H1 (cell line): ENCODE measurements at regions not wholly inside any gene's neighbourhood (a gene's known extent, or its start where the extent isn't known, plus 50 kb on each side); places are given as distances from the start of the nearest gene placed in this dataset.

Experiments
- CTCF ChIA-PET: fragments of 300-600 bp; sonication (Branson Sonifier 250); formaldehyde crosslinking; loops from one replicate; lab custom pipeline; 2021; ENCODE audit not compliant: partially characterized antibody; lab: Charles Lee
- POLR2A ChIA-PET: fragments of 300-600 bp; sonication (Branson Sonifier 250); formaldehyde crosslinking; loops from one replicate; lab custom pipeline; 2021; ENCODE audit warnings: inconsistent platforms; ENCODE audit not compliant: partially characterized antibody; lab: Charles Lee
- DNase-seq, 2 experiments: peaks; one replicate each; pipeline versions ENCODE4 v3.0.0 to v3.0.0-alpha.2; 2010 to 2022; ENCODE audit warnings: low spot score in 2 of 2, low read depth in 1 of 2, mixed read lengths in 1 of 2
- FAIRE-seq: peaks from 2 replicates; lab custom pipeline; 2011; peaks lifted over from hg19 to GRCh38; lab: Jason Lieb, UNC
- H2AFZ ChIP-seq: 2 replicates; pipeline ENCODE4 v1.8.1; 2012; ENCODE audit warnings: low read length, inconsistent platforms
- H2AK5ac ChIP-seq: 2 replicates; pipeline ENCODE4 v1.6.1; 2013; ENCODE audit warnings: low read depth, low read length
- H2BK120ac ChIP-seq: replicated peaks from 2 replicates; pipeline ENCODE3; 2013; ENCODE audit warnings: low read depth, low read length, inconsistent platforms
- H2BK12ac ChIP-seq: 2 replicates; pipeline ENCODE4 v1.6.1; 2013; ENCODE audit warnings: low read depth, low read length
- H2BK15ac ChIP-seq: 2 replicates; pipeline ENCODE4 v1.6.1; 2013; ENCODE audit warnings: low read length
- H2BK20ac ChIP-seq: 2 replicates; pipeline ENCODE4 v1.6.1; 2013; ENCODE audit warnings: low read length
- H2BK5ac ChIP-seq: 2 replicates; pipeline ENCODE4 v1.6.1; 2013; ENCODE audit warnings: low read depth, low read length
- H3K14ac ChIP-seq: 2 replicates; pipeline ENCODE4 v1.6.1; 2013; ENCODE audit warnings: inconsistent platforms; ENCODE audit not compliant: insufficient read length
- H3K18ac ChIP-seq: 2 replicates; pipeline ENCODE4 v1.6.1; 2013; ENCODE audit warnings: low read length; ENCODE audit errors: extremely low read depth
- H3K23ac ChIP-seq: 2 replicates; pipeline ENCODE4 v1.6.1; 2013; ENCODE audit warnings: inconsistent platforms; ENCODE audit not compliant: insufficient read length
- H3K23me2 ChIP-seq: 2 replicates; pipeline ENCODE4 v1.6.1; 2013; ENCODE audit warnings: low read depth, low read length
- H3K27ac ChIP-seq: 2 replicates; pipeline ENCODE4 v1.6.1; 2011; ENCODE audit warnings: low read depth, low read length, inconsistent platforms
- H3K27me3 ChIP-seq, 4 experiments: replicated peaks in 1 of 4; 1 replicate in 1 of 4; 2 replicates in 3 of 4; pipeline versions ENCODE4 v1.6.1 to v1.8.1; 2011 to 2013; ENCODE audit warnings: low read length in 3 of 4, mild to moderate bottlenecking in 3 of 4, inconsistent platforms in 2 of 4, mixed read lengths in 2 of 4, moderate library complexity in 1 of 4; ENCODE audit not compliant: control insufficient read depth in 3 of 4, insufficient read depth in 3 of 4; ENCODE audit errors: extremely low read depth in 1 of 4
- H3K36me3 ChIP-seq, 4 experiments: 2 replicates each; pipeline versions ENCODE4 v1.6.1 to v1.8.1; 2011 to 2013; ENCODE audit warnings: mild to moderate bottlenecking in 4 of 4, low read length in 3 of 4, moderate library complexity in 2 of 4, control low read depth in 1 of 4, inconsistent platforms in 1 of 4; ENCODE audit not compliant: insufficient read depth in 4 of 4, control insufficient read depth in 2 of 4
- H3K4ac ChIP-seq: replicated peaks from 2 replicates; pipeline ENCODE3; 2013; ENCODE audit warnings: low read length, low read depth, mixed read lengths, inconsistent platforms; ENCODE audit not compliant: insufficient read length
- H3K4me1 ChIP-seq, 4 experiments: replicated peaks in 1 of 4; 1 replicate in 1 of 4; 2 replicates in 3 of 4; pipeline versions ENCODE4 v1.6.1 to v1.8.1; 2011 to 2013; ENCODE audit warnings: low read length in 3 of 4, inconsistent platforms in 2 of 4, mixed read lengths in 1 of 4; ENCODE audit not compliant: insufficient read depth in 4 of 4, control insufficient read depth in 3 of 4
- H3K4me2 ChIP-seq, 2 experiments: 2 replicates each; pipeline versions ENCODE4 v1.6.1 to v1.8.1; 2011 to 2013; ENCODE audit warnings: low read depth in 2 of 2, low read length in 2 of 2, control low read depth in 1 of 2, inconsistent platforms in 1 of 2, mild to moderate bottlenecking in 1 of 2; ENCODE audit not compliant: insufficient read depth in 1 of 2
- H3K4me3 ChIP-seq, 4 experiments: fragments of 200-600, 300-600 bp in 1 of 4; sonication (generic), shearing (Covaris generic), sonication (Bioruptor Twin) in 1 of 4; 2 replicates each; pipeline versions ENCODE4 v1.5.1 to v1.8.1; 2011 to 2016; ENCODE audit warnings: low read length in 4 of 4, low read depth in 3 of 4, control low read depth in 2 of 4, inconsistent platforms in 2 of 4, mild to moderate bottlenecking in 2 of 4, mixed read lengths in 1 of 4, moderate library complexity in 1 of 4; ENCODE audit not compliant: insufficient read depth in 2 of 4; ENCODE audit errors: extremely low read depth in 1 of 4
- H3K56ac ChIP-seq: replicated peaks from 2 replicates; pipeline ENCODE3; 2013; ENCODE audit warnings: low read depth, mild to moderate bottlenecking, mixed read lengths, low read length, inconsistent platforms; ENCODE audit not compliant: insufficient read length
- H3K79me1 ChIP-seq: 2 replicates; pipeline ENCODE4 v1.6.1; 2013; ENCODE audit warnings: low read depth, low read length, control low read depth
- H3K79me2 ChIP-seq, 2 experiments: 2 replicates each; pipeline versions ENCODE4 v1.6.1 to v1.8.1; 2012 to 2013; ENCODE audit warnings: low read length in 2 of 2, mild to moderate bottlenecking in 2 of 2, inconsistent platforms in 1 of 2; ENCODE audit not compliant: insufficient read depth in 2 of 2, control insufficient read depth in 1 of 2
- H3K9ac ChIP-seq, 4 experiments: replicated peaks in 1 of 4; 1 replicate in 1 of 4; 2 replicates in 3 of 4; pipeline versions ENCODE4 v1.6.1 to v1.8.1; 2011 to 2013; ENCODE audit warnings: low read depth in 3 of 4, low read length in 3 of 4, control low read depth in 2 of 4, mild to moderate bottlenecking in 2 of 4, moderate library complexity in 2 of 4, inconsistent platforms in 1 of 4; ENCODE audit errors: extremely low read depth in 1 of 4
- H3K9me3 ChIP-seq, 2 experiments: 2 replicates each; pipeline versions ENCODE4 v1.6.1 to v1.8.1; 2012 to 2013; ENCODE audit warnings: mild to moderate bottlenecking in 2 of 2, moderate library complexity in 2 of 2, control low read depth in 1 of 2, inconsistent platforms in 1 of 2, low read depth in 1 of 2, low read length in 1 of 2, mixed read lengths in 1 of 2; ENCODE audit not compliant: insufficient read depth in 2 of 2
- H4K20me1 ChIP-seq, 2 experiments: replicated peaks in 1 of 2; 2 replicates each; pipeline versions ENCODE3 to v1.8.1; 2011 to 2013; ENCODE audit warnings: inconsistent platforms in 2 of 2, low read length in 2 of 2, mild to moderate bottlenecking in 1 of 2; ENCODE audit not compliant: insufficient read depth in 2 of 2, control insufficient read depth in 1 of 2
- H4K5ac ChIP-seq: 2 replicates; pipeline ENCODE4 v1.6.1; 2013; ENCODE audit warnings: low read length, low read depth, mixed read lengths, inconsistent platforms; ENCODE audit not compliant: insufficient read length
- H4K8ac ChIP-seq: 2 replicates; pipeline ENCODE4 v1.8.0; 2013; ENCODE audit warnings: mild to moderate bottlenecking, moderate library complexity, low read length, inconsistent platforms; ENCODE audit not compliant: insufficient read depth; ENCODE audit errors: extremely low read depth
- H4K91ac ChIP-seq: replicated peaks from 2 replicates; pipeline ENCODE3; 2013; ENCODE audit warnings: low read length, mixed read lengths, inconsistent platforms; ENCODE audit not compliant: insufficient read length
- CHD1 ChIP-seq: IDR thresholded peaks from 2 replicates; pipeline ENCODE4 v1.6.1; 2012; ENCODE audit warnings: low read depth, low read length, improper control_type of control experiment
- EZH2 ChIP-seq: fragments of 200-600 bp; sonication (generic); IDR thresholded peaks from 2 replicates; pipeline ENCODE4 v1.7.1; 2012; ENCODE audit warnings: low read depth, mild to moderate bottlenecking, moderate library complexity, low read length, inconsistent platforms; ENCODE audit not compliant: severe bottlenecking
- JUN ChIP-seq: IDR thresholded peaks from 2 replicates; pipeline ENCODE4 v1.6.1; 2011; ENCODE audit warnings: low read depth, mild to moderate bottlenecking, improper control_type of control experiment, low read length
- JUND ChIP-seq: IDR thresholded peaks from 2 replicates; pipeline ENCODE4 v1.6.1; 2011; ENCODE audit warnings: mild to moderate bottlenecking, improper control_type of control experiment, low read length
- KDM1A ChIP-seq: fragments of 200-600, 300-600 bp; sonication (generic); IDR thresholded peaks from 2 replicates; pipeline ENCODE4 v1.7.1; 2016; ENCODE audit warnings: mild to moderate bottlenecking, low read length, borderline replicate concordance
- KDM5A ChIP-seq: fragments of 200-600 bp; IDR thresholded peaks from 2 replicates; pipeline ENCODE4 v1.7.1; 2012; ENCODE audit warnings: mild to moderate bottlenecking, low read length, inconsistent platforms, mixed read lengths
- RBBP5 ChIP-seq: IDR thresholded peaks from 2 replicates; pipeline ENCODE4 v1.7.1; 2012; ENCODE audit warnings: low read depth, mild to moderate bottlenecking, inconsistent platforms, low read length, moderate library complexity, borderline replicate concordance
- RNF2 ChIP-seq: fragments of 200-900, 300-1000 bp; sonication (generic); IDR thresholded peaks from 2 replicates; pipeline ENCODE4 v1.7.1; 2016; ENCODE audit warnings: borderline replicate concordance, low read depth, mild to moderate bottlenecking, antibody characterized with exemption, low read length; ENCODE audit not compliant: poor library complexity, severe bottlenecking; ENCODE audit errors: missing control alignments
- SAP30 ChIP-seq: fragments of 300-600 bp; sonication (generic); IDR thresholded peaks from 2 replicates; pipeline ENCODE4 v1.7.1; 2012; ENCODE audit warnings: low read length, moderate library complexity, mild to moderate bottlenecking, inconsistent platforms; ENCODE audit not compliant: insufficient read depth, insufficient replicate concordance
- SIRT6 ChIP-seq: IDR thresholded peaks from one replicate; pipeline ENCODE4 v1.7.1; 2012; ENCODE audit warnings: low read length, inconsistent platforms
- SUZ12 ChIP-seq: fragments of 200-600 bp; sonication (generic); IDR thresholded peaks from 2 replicates; pipeline ENCODE4 v1.6.1; 2012; ENCODE audit warnings: mild to moderate bottlenecking, inconsistent platforms, low read length, moderate library complexity, mixed read lengths
- WGBS, 2 experiments: shearing (Covaris generic) in 1 of 2; methylation state at CpG; one replicate each; pipeline versions ENCODE4 v1.1.6 to v1.1.7; 2013 to 2015; ENCODE audit warnings: low lambda C conversion rate in 2 of 2, mixed read lengths in 2 of 2, inconsistent platforms in 1 of 2, low coverage in 1 of 2, missing lambda C conversion rate in 1 of 2; ENCODE audit not compliant: insufficient replicate concordance in 2 of 2, insufficient coverage in 1 of 2, insufficient read length in 1 of 2; ENCODE audit errors: extremely low coverage in 1 of 2, missing lambda C conversion rate in 1 of 2; 5-methylcytosine and 5-hydroxymethylcytosine counted together
- TF ChIP-seq, protein P1 (sequence below): IDR thresholded peaks from 2 replicates; pipeline ENCODE4 v1.6.1; 2012; ENCODE audit warnings: low read length, inconsistent platforms
- TF ChIP-seq, protein P2 (sequence below): IDR thresholded peaks from 2 replicates; pipeline ENCODE4 v1.6.1; 2012; ENCODE audit warnings: inconsistent platforms

DNA sequence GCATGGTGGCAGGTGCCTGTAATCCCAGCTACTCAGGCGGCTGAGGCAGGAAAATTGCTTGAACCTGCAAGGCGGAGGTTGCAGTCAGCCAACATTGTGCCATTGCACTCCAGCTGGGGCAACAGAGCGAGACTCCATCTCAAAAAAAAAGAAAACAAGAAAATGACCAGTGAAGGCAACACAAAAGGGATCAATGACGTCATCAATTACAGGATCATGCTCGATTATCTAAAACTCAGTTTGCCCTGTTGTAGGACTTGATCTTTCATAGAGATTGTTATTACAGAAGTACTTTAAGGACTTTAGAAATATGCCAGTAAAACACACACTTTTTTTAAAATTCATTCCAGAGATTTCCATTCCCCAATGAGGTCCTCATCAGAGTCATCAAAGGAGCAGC lies 147.8 kb downstream of the ETS2 start:
- H3K23me2 ChIP-seq: no peaks in the 10 kb centered on the region
- no peak overlapping the region for H4K91ac ChIP-seq
- H3K9me3 ChIP-seq: no peaks in the 10 kb centered on the region
- no peak overlapping the region for H3K23ac ChIP-seq
- POLR2A ChIA-PET: no interaction called here
- H3K14ac ChIP-seq: no peak overlapping the region
- no peak overlapping the region for H3K4ac ChIP-seq
- H2AFZ ChIP-seq: no peak overlapping the region
- no peak overlapping the region for H2BK15ac ChIP-seq
- no peaks in the 10 kb centered on the region for H3K79me2 ChIP-seq
- H2AK5ac ChIP-seq: no peak overlapping the region
- no peak overlapping the region for H4K8ac ChIP-seq
- H3K27ac ChIP-seq: no peak overlapping the region
- no peak overlapping the region for H4K5ac ChIP-seq
- H3K4me2 ChIP-seq: no peak overlapping the region
- H3K4me3 ChIP-seq: no peak overlapping the region
- 0 out of 7 replicates have a peak, but pooled peaks cover 0 to 2% (median 0%) of the 10 kb centered on the region in 4 experiments for H3K27me3 ChIP-seq
- no peak overlapping the region for H2BK12ac ChIP-seq
- H3K18ac ChIP-seq: no peak overlapping the region
- no peak for FAIRE-seq
- no peaks in the 10 kb centered on the region for H3K36me3 ChIP-seq
- H3K4me1 ChIP-seq: no peaks in the 10 kb centered on the region
- no peaks in the 10 kb centered on the region for H3K79me1 ChIP-seq
- no peak overlapping the region for H3K9ac ChIP-seq
- no peaks in the 10 kb centered on the region for H4K20me1 ChIP-seq
- CTCF ChIA-PET: no interaction called here
- no peak overlapping the region for H2BK20ac ChIP-seq
- no peak overlapping the region for H2BK5ac ChIP-seq
- WGBS, 2 experiments: 90% methylated on average over 5 of the region's 5 CpGs; no CpG with 5 or more reads in 1 of the 2 experiments
- no peak overlapping the region for H2BK120ac ChIP-seq
- no peak for DNase-seq
- H3K56ac ChIP-seq: no peak overlapping the region
- no peak for TF ChIP-seq SIRT6
- no peak for TF ChIP-seq KDM5A
- TF ChIP-seq JUND: no peak
- TF ChIP-seq, protein P1, sequence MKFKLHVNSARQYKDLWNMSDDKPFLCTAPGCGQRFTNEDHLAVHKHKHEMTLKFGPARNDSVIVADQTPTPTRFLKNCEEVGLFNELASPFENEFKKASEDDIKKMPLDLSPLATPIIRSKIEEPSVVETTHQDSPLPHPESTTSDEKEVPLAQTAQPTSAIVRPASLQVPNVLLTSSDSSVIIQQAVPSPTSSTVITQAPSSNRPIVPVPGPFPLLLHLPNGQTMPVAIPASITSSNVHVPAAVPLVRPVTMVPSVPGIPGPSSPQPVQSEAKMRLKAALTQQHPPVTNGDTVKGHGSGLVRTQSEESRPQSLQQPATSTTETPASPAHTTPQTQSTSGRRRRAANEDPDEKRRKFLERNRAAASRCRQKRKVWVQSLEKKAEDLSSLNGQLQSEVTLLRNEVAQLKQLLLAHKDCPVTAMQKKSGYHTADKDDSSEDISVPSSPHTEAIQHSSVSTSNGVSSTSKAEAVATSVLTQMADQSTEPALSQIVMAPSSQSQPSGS: no peak
- TF ChIP-seq, protein P2, sequence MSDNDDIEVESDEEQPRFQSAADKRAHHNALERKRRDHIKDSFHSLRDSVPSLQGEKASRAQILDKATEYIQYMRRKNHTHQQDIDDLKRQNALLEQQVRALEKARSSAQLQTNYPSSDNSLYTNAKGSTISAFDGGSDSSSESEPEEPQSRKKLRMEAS: no peak
- TF ChIP-seq JUN: no peak
- no peak for TF ChIP-seq SAP30
- TF ChIP-seq EZH2: no peak
- TF ChIP-seq SUZ12: no peak
- TF ChIP-seq KDM1A: no peak
- TF ChIP-seq CHD1: no peak
- TF ChIP-seq RNF2: no peak
- TF ChIP-seq RBBP5: no peak
